ENCODE measurements at regions not wholly inside any gene's neighbourhood (a gene's known extent, or its start where the extent isn't known, plus 50 kb on each side); places are given as distances from the start of the nearest gene placed in this dataset.

DNA sequence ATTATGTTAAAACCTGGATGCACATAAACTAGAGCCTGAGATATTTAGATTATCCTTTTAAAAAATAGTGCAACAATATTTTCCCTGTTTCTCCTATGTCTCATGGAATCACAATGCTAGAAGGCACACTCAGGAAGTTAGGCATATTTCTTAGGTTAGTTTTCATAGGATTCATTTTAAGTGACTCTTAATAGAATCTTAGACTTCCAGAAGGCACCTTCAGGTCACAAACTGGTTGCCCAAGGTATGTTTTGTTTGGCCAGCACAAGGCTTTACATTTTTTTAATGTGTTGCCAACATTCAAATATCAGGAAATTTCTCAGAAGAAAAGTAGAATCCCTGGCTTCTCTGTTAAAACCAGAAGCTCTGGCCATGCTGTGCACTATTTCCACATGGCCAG lies 129.3 kb downstream of the LNPK start:
- TF ChIP-seq, protein P1, sequence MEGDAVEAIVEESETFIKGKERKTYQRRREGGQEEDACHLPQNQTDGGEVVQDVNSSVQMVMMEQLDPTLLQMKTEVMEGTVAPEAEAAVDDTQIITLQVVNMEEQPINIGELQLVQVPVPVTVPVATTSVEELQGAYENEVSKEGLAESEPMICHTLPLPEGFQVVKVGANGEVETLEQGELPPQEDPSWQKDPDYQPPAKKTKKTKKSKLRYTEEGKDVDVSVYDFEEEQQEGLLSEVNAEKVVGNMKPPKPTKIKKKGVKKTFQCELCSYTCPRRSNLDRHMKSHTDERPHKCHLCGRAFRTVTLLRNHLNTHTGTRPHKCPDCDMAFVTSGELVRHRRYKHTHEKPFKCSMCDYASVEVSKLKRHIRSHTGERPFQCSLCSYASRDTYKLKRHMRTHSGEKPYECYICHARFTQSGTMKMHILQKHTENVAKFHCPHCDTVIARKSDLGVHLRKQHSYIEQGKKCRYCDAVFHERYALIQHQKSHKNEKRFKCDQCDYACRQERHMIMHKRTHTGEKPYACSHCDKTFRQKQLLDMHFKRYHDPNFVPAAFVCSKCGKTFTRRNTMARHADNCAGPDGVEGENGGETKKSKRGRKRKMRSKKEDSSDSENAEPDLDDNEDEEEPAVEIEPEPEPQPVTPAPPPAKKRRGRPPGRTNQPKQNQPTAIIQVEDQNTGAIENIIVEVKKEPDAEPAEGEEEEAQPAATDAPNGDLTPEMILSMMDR (conservative IDR thresholded peaks at IDR 0.05), result no peak
- TF ChIP-seq ZFX (IDR thresholded peaks at IDR 0.05), result no peak

Measured in C4-2B (cell line).